Testis (tissue), 2 donors: ENCODE measurements at regions not wholly inside any gene's neighbourhood (a gene's known extent, or its start where the extent isn't known, plus 50 kb on each side); places are given as distances from the start of the nearest gene placed in this dataset.

ENCODE experiments used
- POLR2A ChIP-seq: fragments of 450-650 bp; IDR thresholded peaks from one replicate; pipeline ENCODE4 v1.6.1; 2017; ENCODE audit warnings: antibody characterized with exemption, mild to moderate bottlenecking, moderate library complexity
- TF ChIP-seq, protein P1 (sequence below), 3 experiments: fragments of 450-650 bp in 2 of 3; fragments of 200-600 bp in 1 of 3; sonication (generic) in 1 of 3; IDR thresholded peaks; one replicate each; pipeline ENCODE4 v1.5.1; 2016 to 2019; ENCODE audit warnings: antibody characterized with exemption in 3 of 3, mild to moderate bottlenecking in 2 of 3, moderate library complexity in 1 of 3

GRCh38 chr2:48219234-48219554 is 95.3 kb upstream of the FOXN2 start:
- no peak for TF ChIP-seq POLR2A
- TF ChIP-seq, protein P1, sequence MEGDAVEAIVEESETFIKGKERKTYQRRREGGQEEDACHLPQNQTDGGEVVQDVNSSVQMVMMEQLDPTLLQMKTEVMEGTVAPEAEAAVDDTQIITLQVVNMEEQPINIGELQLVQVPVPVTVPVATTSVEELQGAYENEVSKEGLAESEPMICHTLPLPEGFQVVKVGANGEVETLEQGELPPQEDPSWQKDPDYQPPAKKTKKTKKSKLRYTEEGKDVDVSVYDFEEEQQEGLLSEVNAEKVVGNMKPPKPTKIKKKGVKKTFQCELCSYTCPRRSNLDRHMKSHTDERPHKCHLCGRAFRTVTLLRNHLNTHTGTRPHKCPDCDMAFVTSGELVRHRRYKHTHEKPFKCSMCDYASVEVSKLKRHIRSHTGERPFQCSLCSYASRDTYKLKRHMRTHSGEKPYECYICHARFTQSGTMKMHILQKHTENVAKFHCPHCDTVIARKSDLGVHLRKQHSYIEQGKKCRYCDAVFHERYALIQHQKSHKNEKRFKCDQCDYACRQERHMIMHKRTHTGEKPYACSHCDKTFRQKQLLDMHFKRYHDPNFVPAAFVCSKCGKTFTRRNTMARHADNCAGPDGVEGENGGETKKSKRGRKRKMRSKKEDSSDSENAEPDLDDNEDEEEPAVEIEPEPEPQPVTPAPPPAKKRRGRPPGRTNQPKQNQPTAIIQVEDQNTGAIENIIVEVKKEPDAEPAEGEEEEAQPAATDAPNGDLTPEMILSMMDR (IDR thresholded peaks at IDR 0.05), result no peak
